CD4-positive, alpha-beta memory T cell (primary cell): ENCODE measurements at regions not wholly inside any gene's neighbourhood (a gene's known extent, or its start where the extent isn't known, plus 50 kb on each side); places are given as distances from the start of the nearest gene placed in this dataset.
"Not testable (repeated sequence)": the region's sequence is repeated elsewhere in the genome, so short reads cannot be mapped to it uniquely, and the experiment has no call there.

Source experiments
- CTCF ChIA-PET: fragments of 350-600 bp; sonication (Branson Sonifier 250); formaldehyde crosslinking; loops from one replicate; lab custom pipeline; 2021; ENCODE audit warnings: inconsistent platforms; ENCODE audit not compliant: partially characterized antibody; lab: Charles Lee
- POLR2A ChIA-PET: fragments of 350-600 bp; sonication (Branson Sonifier 250); formaldehyde crosslinking; loops from one replicate; lab custom pipeline; 2021; ENCODE audit not compliant: partially characterized antibody; lab: Charles Lee
- DNase-seq, 5 donors: peaks; one replicate each; pipeline versions ENCODE4 v3.0.0 to v3.0.0-alpha.2; 2020 to 2022; ENCODE audit warnings: mixed read lengths in 1 of 5
- H3K27ac ChIP-seq: one replicate; pipeline ENCODE4 v1.7.0; 2013; ENCODE audit warnings: low read depth, low read length
- H3K27me3 ChIP-seq: 2 replicates; pipeline ENCODE4 v1.7.0; 2013; ENCODE audit warnings: mild to moderate bottlenecking, low read length, moderate library complexity; ENCODE audit not compliant: insufficient read depth
- H3K36me3 ChIP-seq: 2 replicates; pipeline ENCODE4 v1.7.0; 2013; ENCODE audit warnings: mild to moderate bottlenecking, low read length, moderate library complexity; ENCODE audit not compliant: insufficient read depth
- H3K4me1 ChIP-seq: 2 replicates; pipeline ENCODE4 v1.7.0; 2013; ENCODE audit warnings: mild to moderate bottlenecking, low read length, moderate library complexity; ENCODE audit not compliant: insufficient read depth
- H3K4me3 ChIP-seq, 2 donors: one replicate each; pipeline ENCODE4 v1.7.0; 2013; ENCODE audit warnings: low read length in 2 of 2, mild to moderate bottlenecking in 1 of 2
- H3K9me3 ChIP-seq, 2 donors: one replicate each; pipeline ENCODE4 v1.7.0; 2013; ENCODE audit warnings: low read length in 2 of 2, control low read depth in 1 of 2; ENCODE audit not compliant: control insufficient read depth in 1 of 2
- H3K27ac Mint-ChIP-seq, 7 donors: one replicate each; pipeline ENCODE4 v1.8.0; 2020 to 2021; ENCODE audit warnings: mixed read lengths in 7 of 7, mild to moderate bottlenecking in 6 of 7, inconsistent platforms in 3 of 7, moderate library complexity in 3 of 7
- H3K27me3 Mint-ChIP-seq, 2 donors: one replicate each; pipeline ENCODE4 v1.8.0; 2020 to 2021; ENCODE audit warnings: mixed read lengths in 2 of 2
- H3K36me3 Mint-ChIP-seq, 2 donors: one replicate each; pipeline ENCODE4 v1.8.0; 2020 to 2021; ENCODE audit warnings: mixed read lengths in 2 of 2, inconsistent platforms in 1 of 2, mild to moderate bottlenecking in 1 of 2
- H3K4me1 Mint-ChIP-seq, 4 donors: one replicate each; pipeline ENCODE4 v1.8.0; 2020 to 2021; ENCODE audit warnings: mixed read lengths in 4 of 4, mild to moderate bottlenecking in 1 of 4
- H3K4me3 Mint-ChIP-seq, 8 donors: one replicate each; pipeline ENCODE4 v1.8.0; 2020 to 2021; ENCODE audit warnings: mixed read lengths in 8 of 8, mild to moderate bottlenecking in 7 of 8, moderate library complexity in 6 of 8, inconsistent platforms in 3 of 8
- H3K9me3 Mint-ChIP-seq, 8 donors: one replicate each; pipeline ENCODE4 v1.8.0; 2020 to 2021; ENCODE audit warnings: mixed read lengths in 8 of 8, mild to moderate bottlenecking in 5 of 8, inconsistent platforms in 3 of 8, moderate library complexity in 1 of 8
- intact Hi-C: fragments of 100-400 bp; cut with micrococcal nuclease; formaldehyde crosslinking; loops from one replicate; pipeline ENCODE4 v1.15.1; 2023

DNA sequence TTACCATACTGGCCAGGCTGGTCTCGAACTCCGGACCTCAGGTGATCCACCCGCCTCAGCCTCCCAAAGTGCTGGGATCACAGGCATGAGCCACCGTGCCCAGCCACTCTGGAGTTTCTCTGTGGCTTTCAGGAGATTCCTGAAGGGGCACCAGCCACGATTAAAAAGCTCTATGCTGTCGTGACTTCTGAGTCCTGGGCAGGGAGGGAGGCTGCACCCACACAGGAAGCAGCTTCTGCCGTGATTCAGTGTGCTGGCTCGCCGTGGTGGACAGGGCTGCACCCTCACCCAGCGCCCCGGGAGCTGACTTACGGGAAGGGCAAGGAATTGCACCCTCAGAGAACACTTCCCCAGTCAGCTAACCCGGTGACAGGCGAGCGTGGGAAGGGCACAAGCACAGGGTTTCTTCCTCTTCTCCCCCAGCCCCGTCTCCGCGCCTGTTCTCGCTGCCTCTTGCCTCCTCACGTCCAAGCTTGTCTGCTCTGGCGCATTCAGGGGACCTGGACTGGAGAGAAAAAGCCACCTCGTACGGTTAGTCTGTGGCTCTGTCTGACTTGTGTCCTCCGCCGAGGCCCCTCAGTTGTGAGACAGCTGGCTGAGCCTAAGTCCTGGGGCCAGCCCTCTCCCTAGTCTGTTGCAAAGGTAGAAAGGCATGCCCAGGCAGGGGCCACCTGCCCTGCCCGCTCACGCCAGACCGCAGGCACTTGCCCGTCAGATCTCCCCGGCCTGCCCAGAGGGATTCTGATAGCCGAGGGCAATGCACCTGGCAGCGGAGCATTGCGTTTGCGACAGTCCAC is 145.0 kb downstream of the SEC14L1 start:
- Histone ChIP-seq H3K4me3 (no peak overlapping the region), H3K27me3 (peaks cover 4% of the 10 kb centered on the region), H3K36me3 (no peaks in the 10 kb centered on the region), H3K9me3 (no peaks in the 10 kb centered on the region), H3K27ac (no peak overlapping the region), H3K4me1 (peaks cover 12% of the 10 kb centered on the region)
- no peak for DNase-seq
- H3K9me3 Mint-ChIP-seq: peaks cover 0 to 8% (median 0%) of the 10 kb centered on the region in 8 donors
- ChIA-PET CTCF (no interaction called here), POLR2A (no interaction called here)
- peaks cover 3 to 11% (median 8%) of the 10 kb centered on the region in 4 donors for H3K4me1 Mint-ChIP-seq
- intact Hi-C loops: no loop called here
- H3K27me3 Mint-ChIP-seq: peaks cover 1 to 9% of the 10 kb centered on the region in 2 donors
- no peak overlapping the region for H3K4me3 Mint-ChIP-seq
- H3K27ac Mint-ChIP-seq: peak overlapping the region in 1 of 7 donors; percentile 70
- peaks cover 0 to 8% of the 10 kb centered on the region in 2 donors for H3K36me3 Mint-ChIP-seq

DNA sequence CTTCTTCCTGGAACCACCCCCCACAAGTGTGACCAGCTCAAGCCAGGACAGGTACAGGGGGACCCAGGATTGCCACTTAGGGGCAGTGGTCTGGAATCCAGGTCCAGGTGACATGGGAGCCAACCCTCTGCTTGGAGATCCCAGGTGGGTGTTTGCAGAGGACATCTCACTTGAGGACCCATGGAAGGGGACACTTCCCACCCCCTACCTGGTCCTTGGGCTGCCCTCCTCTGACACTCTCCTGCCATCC is 145.5 kb downstream of the SEC14L1 start:
- CTCF ChIA-PET: no interaction called here
- Histone ChIP-seq H3K36me3 (no peaks in the 10 kb centered on the region), H3K4me3 (no peak overlapping the region), H3K4me1 (peaks cover 12% of the 10 kb centered on the region), H3K9me3 (no peaks in the 10 kb centered on the region), H3K27me3 (peaks cover 4% of the 10 kb centered on the region), H3K27ac (no peak overlapping the region)
- Mint-ChIP-seq H3K27me3 (peaks cover 1 to 9% of the 10 kb centered on the region in 2 donors), H3K27ac (no peak overlapping the region), H3K4me1 (peaks cover 3 to 11% (median 8%) of the 10 kb centered on the region in 4 donors), H3K9me3 (peaks cover 0 to 8% (median 0%) of the 10 kb centered on the region in 8 donors), H3K36me3 (peaks cover 0 to 8% of the 10 kb centered on the region in 2 donors), H3K4me3 (no peak overlapping the region)
- intact Hi-C loops: no loop called here
- POLR2A ChIA-PET: no interaction called here
- DNase-seq: no peak

DNA sequence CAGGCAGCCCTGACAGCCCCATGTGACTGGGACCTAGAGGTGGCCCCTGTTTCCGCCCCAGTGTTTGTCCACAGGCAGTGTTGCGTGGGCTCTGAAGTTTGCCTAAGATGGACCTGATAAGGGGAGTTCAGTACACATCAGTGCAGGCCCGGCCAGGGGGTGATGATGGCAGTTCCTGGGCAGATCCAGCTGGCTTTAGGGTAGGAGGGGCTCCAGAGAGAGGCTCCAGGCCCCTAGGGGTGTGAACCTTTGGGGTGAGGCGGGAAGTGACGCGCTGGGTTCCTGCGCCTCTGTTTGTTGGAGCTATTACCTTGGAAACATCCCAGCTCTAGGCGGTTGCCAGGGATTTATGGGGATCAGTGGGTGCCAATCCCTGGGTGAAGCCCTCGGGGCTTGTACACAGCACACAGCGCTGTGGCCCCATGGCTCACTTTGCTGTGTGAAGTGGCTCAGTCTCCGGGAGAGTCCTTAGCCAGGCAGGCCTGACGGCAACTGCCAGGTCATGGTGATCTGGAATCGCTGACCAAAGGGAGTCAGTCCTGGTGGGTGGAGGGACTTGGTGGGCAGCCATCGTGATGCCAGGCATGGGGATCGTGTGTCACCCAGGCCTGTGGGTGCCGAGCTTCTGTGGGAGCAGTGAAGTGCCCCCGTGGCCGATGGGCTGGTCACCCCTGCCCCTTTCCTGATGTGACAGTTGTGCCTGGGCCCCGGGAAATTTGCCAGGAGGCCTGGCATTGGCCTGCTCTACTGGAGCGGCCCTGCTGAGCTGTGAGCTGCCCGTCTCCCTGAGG is 146.1 kb downstream of the SEC14L1 start:
- Histone ChIP-seq H3K36me3 (no peaks in the 10 kb centered on the region), H3K4me3 (no peak overlapping the region), H3K27me3 (peaks cover 1% of the 10 kb centered on the region), H3K4me1 (peaks cover 7% of the 10 kb centered on the region), H3K27ac (no peak overlapping the region), H3K9me3 (no peaks in the 10 kb centered on the region)
- Mint-ChIP-seq H3K4me1 (peaks cover 2 to 8% (median 5%) of the 10 kb centered on the region in 4 donors), H3K36me3 (peaks cover 0 to 6% of the 10 kb centered on the region in 2 donors), H3K4me3 (no peak overlapping the region), H3K27me3 (peaks cover 1 to 6% of the 10 kb centered on the region in 2 donors), H3K9me3 (peaks cover 0 to 5% (median 0%) of the 10 kb centered on the region in 8 donors), H3K27ac (no peak overlapping the region)
- POLR2A ChIA-PET: no interaction called here
- intact Hi-C loops: no loop called here
- DNase-seq: no peak
- CTCF ChIA-PET: no interaction called here

DNA sequence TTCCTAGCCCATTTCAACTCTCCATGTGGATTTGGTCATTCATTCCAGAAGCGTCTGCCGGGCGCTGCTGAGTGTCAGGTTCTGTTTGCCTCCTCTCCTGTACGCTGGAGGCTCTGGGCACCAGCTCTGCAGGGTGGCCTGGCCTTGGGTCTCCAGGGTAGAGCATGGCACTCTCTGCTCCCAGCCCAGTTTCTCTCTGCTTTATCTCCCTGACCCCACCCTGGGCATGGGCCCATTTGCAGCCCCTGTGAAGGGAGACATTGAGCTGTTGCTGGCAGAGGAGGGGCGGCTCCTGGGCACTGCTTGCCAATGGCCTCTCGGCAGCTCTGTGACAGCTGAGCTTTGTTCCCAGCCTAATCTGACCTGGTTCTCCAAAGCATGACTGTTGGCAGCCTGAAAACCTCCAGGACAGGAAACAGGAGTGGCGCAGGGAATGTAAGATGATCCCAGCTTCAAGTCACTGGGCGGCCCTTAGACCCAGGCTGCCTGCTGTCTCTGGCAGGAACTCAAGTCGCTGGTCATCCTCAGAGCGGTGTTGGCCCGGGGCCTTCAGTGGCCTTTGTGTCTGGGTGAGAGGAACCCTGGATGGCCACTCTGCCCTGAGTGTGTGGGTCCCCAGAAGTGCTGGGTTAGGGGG is 146.8 kb downstream of the SEC14L1 start:
- Mint-ChIP-seq H3K4me1 (peaks cover 0 to 4% (median under 1%) of the 10 kb centered on the region in 4 donors), H3K9me3 (no peaks in the 10 kb centered on the region), H3K4me3 (no peak overlapping the region), H3K27ac (no peak overlapping the region), H3K27me3 (peaks cover 0 to under 1% of the 10 kb centered on the region in 2 donors), H3K36me3 (peaks cover 0 to under 1% of the 10 kb centered on the region in 2 donors)
- Histone ChIP-seq H3K27me3 (no peaks in the 10 kb centered on the region), H3K36me3 (no peaks in the 10 kb centered on the region), H3K27ac (no peak overlapping the region), H3K4me3 (no peak overlapping the region), H3K9me3 (no peaks in the 10 kb centered on the region), H3K4me1 (peaks cover 5% of the 10 kb centered on the region)
- DNase-seq: no peak
- intact Hi-C loops: no loop called here
- CTCF ChIA-PET: no interaction called here
- POLR2A ChIA-PET: no interaction called here

DNA sequence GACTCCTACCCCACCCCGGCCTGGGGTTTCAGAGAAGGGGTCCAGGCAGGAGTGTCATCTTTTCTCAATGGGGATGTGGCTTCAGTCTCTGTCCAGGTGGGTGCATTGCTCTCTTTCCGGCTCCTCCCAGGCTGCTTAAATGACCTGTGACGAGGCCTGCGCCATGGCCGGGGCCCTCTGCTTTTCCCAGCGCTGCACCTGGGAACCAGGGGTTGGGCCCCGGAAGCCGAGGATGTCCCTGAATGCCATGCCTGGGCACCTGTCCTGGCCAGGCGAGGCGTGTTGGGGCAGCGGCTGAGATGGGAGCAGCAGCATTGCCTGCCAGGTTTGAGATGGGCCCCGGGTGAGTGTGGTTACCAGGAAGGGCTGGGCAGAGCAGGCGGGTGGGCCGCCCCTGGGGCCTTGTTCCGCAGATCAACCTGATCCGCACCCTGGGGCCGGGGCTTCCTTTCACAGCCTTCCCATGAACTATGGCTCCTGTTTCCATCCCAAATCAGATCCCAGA is 147.4 kb downstream of the SEC14L1 start:
- peaks cover 0 to 2% (median 0%) of the 10 kb centered on the region in 8 donors for H3K9me3 Mint-ChIP-seq
- H3K4me3 Mint-ChIP-seq: no peak overlapping the region
- no peak overlapping the region for H3K27ac Mint-ChIP-seq
- H3K4me1 Mint-ChIP-seq: peaks cover 0 to 4% (median 0%) of the 10 kb centered on the region in 4 donors
- H3K27me3 Mint-ChIP-seq: no peaks in the 10 kb centered on the region
- ChIA-PET POLR2A (no interaction called here), CTCF (no interaction called here)
- Histone ChIP-seq H3K4me1 (peaks cover 5% of the 10 kb centered on the region), H3K27ac (no peak overlapping the region), H3K4me3 (no peak overlapping the region), H3K27me3 (no peaks in the 10 kb centered on the region), H3K9me3 (no peaks in the 10 kb centered on the region), H3K36me3 (no peaks in the 10 kb centered on the region)
- H3K36me3 Mint-ChIP-seq: no peaks in the 10 kb centered on the region
- no peak for DNase-seq
- intact Hi-C loops: no loop called here

DNA sequence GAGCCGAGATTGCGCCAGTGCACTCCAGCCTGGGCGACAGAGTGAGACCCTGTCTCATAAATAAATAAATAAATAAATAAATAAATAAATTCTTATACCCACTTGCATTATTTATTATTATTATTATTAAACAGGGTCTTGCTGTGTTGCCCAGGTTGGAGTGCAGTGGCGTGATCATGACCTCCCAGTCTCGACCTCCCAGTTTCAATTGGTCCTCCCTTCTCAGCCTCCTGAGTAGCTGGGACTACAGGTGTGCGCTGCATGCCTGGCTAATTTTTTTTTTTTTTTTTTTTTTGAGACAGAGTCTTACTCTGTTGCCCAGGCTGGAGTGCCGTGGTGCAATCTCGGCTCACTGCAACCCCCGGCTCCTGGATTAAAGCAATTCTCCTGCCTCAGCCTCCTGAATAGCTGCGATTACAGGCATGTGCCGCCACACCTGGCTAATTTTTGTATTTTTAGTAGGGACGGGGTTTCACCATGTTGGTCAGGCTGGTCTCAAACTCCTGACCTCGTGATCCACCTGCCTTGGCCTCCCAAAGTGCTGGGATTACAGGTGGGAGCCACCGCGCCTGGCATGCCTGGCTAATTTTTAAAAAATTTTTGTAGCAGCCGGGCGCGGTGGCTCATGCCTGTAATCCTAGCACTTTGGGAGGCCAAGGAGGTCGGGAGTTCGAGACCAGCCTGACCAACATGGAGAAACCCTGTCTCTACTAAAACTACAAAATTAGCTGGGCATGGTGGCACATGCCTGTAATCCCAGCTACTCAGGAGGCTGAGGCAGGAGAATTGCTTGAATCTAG is 150.2 kb downstream of the SEC14L1 start:
- H3K27me3 Mint-ChIP-seq, H3K4me3 Mint-ChIP-seq, intact Hi-C loops, H3K4me1 ChIP-seq, H3K36me3 Mint-ChIP-seq, H3K9me3 Mint-ChIP-seq, H3K27ac Mint-ChIP-seq, DNase-seq, H3K4me1 Mint-ChIP-seq, H3K36me3 ChIP-seq, H3K27ac ChIP-seq, H3K9me3 ChIP-seq, H3K27me3 ChIP-seq, H3K4me3 ChIP-seq, POLR2A ChIA-PET, CTCF ChIA-PET: not testable (repeated sequence)
